ENCODE measurements at regions not wholly inside any gene's neighbourhood (a gene's known extent, or its start where the extent isn't known, plus 50 kb on each side); places are given as distances from the start of the nearest gene placed in this dataset.

GRCh38 chr3:194925614-194926013 lies 239.9 kb downstream of the FAM43A start:
- H3K4me3 ChIP-seq (ENCODE audit: low read depth, low read length) = no peak overlapping the region
- no peaks in the 10 kb centered on the region for H3K27me3 ChIP-seq (ENCODE audit: insufficient read depth, low read length)
- H3K4me1 ChIP-seq (ENCODE audit: control insufficient read depth, insufficient read depth, low read length, unreplicated experiment) = peaks cover 26% of the 10 kb centered on the region
- no peak overlapping the region for H2AFZ ChIP-seq (ENCODE audit: low read length, unreplicated experiment)
- no peaks in the 10 kb centered on the region for H3K79me2 ChIP-seq (ENCODE audit: control insufficient read depth, insufficient read depth, low read length, unreplicated experiment)
- H3K27ac ChIP-seq (ENCODE audit: low read depth, low read length) = no peak overlapping the region
- no peaks in the 10 kb centered on the region for H3K36me3 ChIP-seq (ENCODE audit: insufficient read depth, low read length)

- Histone ChIP-seq H3K4me3 (ENCODE audit: low read depth, low read length) (no peak overlapping the region), H2AFZ (ENCODE audit: low read length, unreplicated experiment) (peak overlapping the region; percentile 0), H3K36me3 (ENCODE audit: insufficient read depth, low read length) (no peaks in the 10 kb centered on the region), H3K4me1 (ENCODE audit: control insufficient read depth, insufficient read depth, low read length, unreplicated experiment) (peaks cover 38% of the 10 kb centered on the region), H3K79me2 (ENCODE audit: control insufficient read depth, insufficient read depth, low read length, unreplicated experiment) (no peaks in the 10 kb centered on the region), H3K27me3 (ENCODE audit: insufficient read depth, low read length) (no peaks in the 10 kb centered on the region), H3K27ac (ENCODE audit: low read depth, low read length) (no peak overlapping the region)
Observed at GRCh38 chr3:194928227-194928626, 242.5 kb downstream of the FAM43A start.

GRCh38 chr3:194928831-194929577 lies 243.3 kb downstream of the FAM43A start:
- peaks cover 38% of the 10 kb centered on the region for H3K4me1 ChIP-seq (ENCODE audit: control insufficient read depth, insufficient read depth, low read length, unreplicated experiment)
- H3K27ac ChIP-seq (ENCODE audit: low read depth, low read length) = no peak overlapping the region
- H3K79me2 ChIP-seq (ENCODE audit: control insufficient read depth, insufficient read depth, low read length, unreplicated experiment) = no peaks in the 10 kb centered on the region
- peak overlapping the region; percentile 19; the same call in 1 of the 2 replicates for H3K4me3 ChIP-seq (ENCODE audit: low read depth, low read length)
- H2AFZ ChIP-seq (ENCODE audit: low read length, unreplicated experiment) = peak overlapping the region; percentile 0
- no peaks in the 10 kb centered on the region for H3K27me3 ChIP-seq (ENCODE audit: insufficient read depth, low read length)
- H3K36me3 ChIP-seq (ENCODE audit: insufficient read depth, low read length) = no peaks in the 10 kb centered on the region

- Histone ChIP-seq H3K4me3 (ENCODE audit: low read depth, low read length) (peak overlapping the region; percentile 19; the same call in 1 of the 2 replicates), H3K27me3 (ENCODE audit: insufficient read depth, low read length) (no peaks in the 10 kb centered on the region), H3K4me1 (ENCODE audit: control insufficient read depth, insufficient read depth, low read length, unreplicated experiment) (peaks cover 38% of the 10 kb centered on the region), H2AFZ (ENCODE audit: low read length, unreplicated experiment) (no peak overlapping the region), H3K36me3 (ENCODE audit: insufficient read depth, low read length) (no peaks in the 10 kb centered on the region), H3K79me2 (ENCODE audit: control insufficient read depth, insufficient read depth, low read length, unreplicated experiment) (no peaks in the 10 kb centered on the region), H3K27ac (ENCODE audit: low read depth, low read length) (no peak overlapping the region)
Observed at GRCh38 chr3:194929578-194929960, 243.9 kb downstream of the FAM43A start.

- peak overlapping the region; percentile 51 for H3K27ac ChIP-seq (ENCODE audit: low read depth, low read length)
- H3K4me3 ChIP-seq (ENCODE audit: low read depth, low read length) = no peak overlapping the region
- peak overlapping the region; percentile 74 for H2AFZ ChIP-seq (ENCODE audit: low read length, unreplicated experiment)
- peaks cover 38% of the 10 kb centered on the region for H3K4me1 ChIP-seq (ENCODE audit: control insufficient read depth, insufficient read depth, low read length, unreplicated experiment)
- H3K27me3 ChIP-seq (ENCODE audit: insufficient read depth, low read length) = no peaks in the 10 kb centered on the region
- no peaks in the 10 kb centered on the region for H3K79me2 ChIP-seq (ENCODE audit: control insufficient read depth, insufficient read depth, low read length, unreplicated experiment)
- no peaks in the 10 kb centered on the region for H3K36me3 ChIP-seq (ENCODE audit: insufficient read depth, low read length)
Observed at GRCh38 chr3:194930377-194931204, 244.9 kb downstream of the FAM43A start.

- Histone ChIP-seq H3K27me3 (ENCODE audit: insufficient read depth, low read length) (no peaks in the 10 kb centered on the region), H2AFZ (ENCODE audit: low read length, unreplicated experiment) (peak overlapping the region; percentile 47), H3K4me3 (ENCODE audit: low read depth, low read length) (no peak overlapping the region), H3K27ac (ENCODE audit: low read depth, low read length) (peak overlapping the region; percentile 51), H3K79me2 (ENCODE audit: control insufficient read depth, insufficient read depth, low read length, unreplicated experiment) (no peaks in the 10 kb centered on the region), H3K36me3 (ENCODE audit: insufficient read depth, low read length) (no peaks in the 10 kb centered on the region), H3K4me1 (ENCODE audit: control insufficient read depth, insufficient read depth, low read length, unreplicated experiment) (peaks cover 38% of the 10 kb centered on the region)
Observed at GRCh38 chr3:194931347-194931746, 245.7 kb downstream of the FAM43A start.

- Histone ChIP-seq H3K27me3 (ENCODE audit: insufficient read depth, low read length) (no peaks in the 10 kb centered on the region), H3K79me2 (ENCODE audit: control insufficient read depth, insufficient read depth, low read length, unreplicated experiment) (no peaks in the 10 kb centered on the region), H3K27ac (ENCODE audit: low read depth, low read length) (no peak overlapping the region), H3K36me3 (ENCODE audit: insufficient read depth, low read length) (no peaks in the 10 kb centered on the region), H2AFZ (ENCODE audit: low read length, unreplicated experiment) (no peak overlapping the region), H3K4me1 (ENCODE audit: control insufficient read depth, insufficient read depth, low read length, unreplicated experiment) (peaks cover 38% of the 10 kb centered on the region), H3K4me3 (ENCODE audit: low read depth, low read length) (no peak overlapping the region)
Observed at GRCh38 chr3:194931865-194932264, 246.2 kb downstream of the FAM43A start.

GRCh38 chr3:194933465-194933864 lies 247.8 kb downstream of the FAM43A start:
- Histone ChIP-seq H3K79me2 (ENCODE audit: control insufficient read depth, insufficient read depth, low read length, unreplicated experiment) (no peaks in the 10 kb centered on the region), H3K36me3 (ENCODE audit: insufficient read depth, low read length) (no peaks in the 10 kb centered on the region), H3K4me1 (ENCODE audit: control insufficient read depth, insufficient read depth, low read length, unreplicated experiment) (peaks cover 32% of the 10 kb centered on the region), H3K27ac (ENCODE audit: low read depth, low read length) (no peak overlapping the region), H2AFZ (ENCODE audit: low read length, unreplicated experiment) (no peak overlapping the region), H3K27me3 (ENCODE audit: insufficient read depth, low read length) (no peaks in the 10 kb centered on the region), H3K4me3 (ENCODE audit: low read depth, low read length) (no peak overlapping the region)

- Histone ChIP-seq H3K79me2 (ENCODE audit: control insufficient read depth, insufficient read depth, low read length, unreplicated experiment) (no peaks in the 10 kb centered on the region), H3K27me3 (ENCODE audit: insufficient read depth, low read length) (no peaks in the 10 kb centered on the region), H3K4me3 (ENCODE audit: low read depth, low read length) (no peak overlapping the region), H3K36me3 (ENCODE audit: insufficient read depth, low read length) (no peaks in the 10 kb centered on the region), H2AFZ (ENCODE audit: low read length, unreplicated experiment) (no peak overlapping the region), H3K4me1 (ENCODE audit: control insufficient read depth, insufficient read depth, low read length, unreplicated experiment) (peaks cover 18% of the 10 kb centered on the region), H3K27ac (ENCODE audit: low read depth, low read length) (no peak overlapping the region)
Observed at GRCh38 chr3:194935061-194935460, 249.4 kb downstream of the FAM43A start.

- H3K27ac ChIP-seq (ENCODE audit: low read depth, low read length) = no peak overlapping the region
- no peak overlapping the region for H3K4me3 ChIP-seq (ENCODE audit: low read depth, low read length)
- H2AFZ ChIP-seq (ENCODE audit: low read length, unreplicated experiment) = no peak overlapping the region
- H3K79me2 ChIP-seq (ENCODE audit: control insufficient read depth, insufficient read depth, low read length, unreplicated experiment) = no peaks in the 10 kb centered on the region
- no peaks in the 10 kb centered on the region for H3K27me3 ChIP-seq (ENCODE audit: insufficient read depth, low read length)
- no peaks in the 10 kb centered on the region for H3K36me3 ChIP-seq (ENCODE audit: insufficient read depth, low read length)
- H3K4me1 ChIP-seq (ENCODE audit: control insufficient read depth, insufficient read depth, low read length, unreplicated experiment) = peaks cover 10% of the 10 kb centered on the region
Observed at GRCh38 chr3:194935632-194936470, 250.2 kb downstream of the FAM43A start.
